ENCODE measurements at regions not wholly inside any gene's neighbourhood (a gene's known extent, or its start where the extent isn't known, plus 50 kb on each side); places are given as distances from the start of the nearest gene placed in this dataset.

GRCh38 chr1:169003864-169004516 is 102.5 kb upstream of the ATP1B1 start:
- TF ChIP-seq POLR2AphosphoS5 (IDR thresholded peaks at IDR 0.05; ENCODE audit: low read depth, low read length) = no peak
- TF ChIP-seq TAF1 (IDR thresholded peaks at IDR 0.05; ENCODE audit: low read depth, low read length) = no peak
